Astrocyte (in vitro differentiated cells and primary cell): ENCODE measurements at regions not wholly inside any gene's neighbourhood (a gene's known extent, or its start where the extent isn't known, plus 50 kb on each side); places are given as distances from the start of the nearest gene placed in this dataset.
"Not testable (repeated sequence)": the region's sequence is repeated elsewhere in the genome, so short reads cannot be mapped to it uniquely, and the experiment has no call there.

Source experiments
- DNase-seq: peaks from one replicate; pipeline ENCODE4 v3.0.0-alpha.2; 2010; ENCODE audit warnings: low read depth
- FAIRE-seq: peaks from 2 replicates; lab custom pipeline; 2011; peaks lifted over from hg19 to GRCh38; lab: Jason Lieb, UNC
- H2AFZ ChIP-seq: 2 replicates; pipeline ENCODE4 v1.6.0; 2012; ENCODE audit warnings: low read depth, low read length, inconsistent platforms
- H3K27ac ChIP-seq: 2 replicates; pipeline ENCODE4 v1.5.1; 2011; ENCODE audit warnings: low read depth, low read length, inconsistent platforms
- H3K27me3 ChIP-seq: 2 replicates; pipeline ENCODE4 v1.6.0; 2011; ENCODE audit warnings: low read length, inconsistent platforms; ENCODE audit not compliant: insufficient read depth
- H3K36me3 ChIP-seq: 2 replicates; pipeline ENCODE4 v1.5.1; 2011; ENCODE audit warnings: low read length, inconsistent platforms; ENCODE audit not compliant: insufficient read depth
- H3K4me1 ChIP-seq: 2 replicates; pipeline ENCODE4 v1.5.1; 2011; ENCODE audit warnings: low read length, inconsistent platforms; ENCODE audit not compliant: insufficient read depth
- H3K4me2 ChIP-seq: 2 replicates; pipeline ENCODE4 v1.6.0; 2012; ENCODE audit warnings: low read length, inconsistent platforms
- H3K4me3 ChIP-seq: 2 replicates; pipeline ENCODE4 v1.5.1; 2011; ENCODE audit warnings: low read depth, mild to moderate bottlenecking, low read length, inconsistent platforms; ENCODE audit not compliant: insufficient read depth
- H3K79me2 ChIP-seq: 2 replicates; pipeline ENCODE4 v1.6.0; 2012; ENCODE audit warnings: mild to moderate bottlenecking, low read length, inconsistent platforms; ENCODE audit not compliant: insufficient read depth
- H3K9ac ChIP-seq: 2 replicates; pipeline ENCODE4 v1.6.0; 2012; ENCODE audit warnings: mild to moderate bottlenecking, low read length, inconsistent platforms
- H3K9me3 ChIP-seq: 2 replicates; pipeline ENCODE4 v1.5.1; 2012; ENCODE audit warnings: low read depth, mild to moderate bottlenecking, low read length, inconsistent platforms; ENCODE audit not compliant: insufficient read depth
- H4K20me1 ChIP-seq: 2 replicates; pipeline ENCODE4 v1.6.0; 2012; ENCODE audit warnings: low read length, inconsistent platforms; ENCODE audit not compliant: insufficient read depth
- H3K27ac Mint-ChIP-seq: one replicate; pipeline ENCODE4 v1.8.0; 2021; ENCODE audit warnings: mild to moderate bottlenecking, mixed read lengths; ENCODE audit not compliant: unreplicated experiment
- H3K27me3 Mint-ChIP-seq: one replicate; pipeline ENCODE4 v1.8.0; 2021; ENCODE audit warnings: low read depth, mixed read lengths; ENCODE audit not compliant: unreplicated experiment
- H3K36me3 Mint-ChIP-seq: one replicate; pipeline ENCODE4 v1.8.0; 2021; ENCODE audit warnings: low read depth, mixed read lengths; ENCODE audit not compliant: unreplicated experiment
- H3K4me1 Mint-ChIP-seq: one replicate; pipeline ENCODE4 v1.8.0; 2021; ENCODE audit warnings: low read depth, mixed read lengths; ENCODE audit not compliant: unreplicated experiment
- H3K4me3 Mint-ChIP-seq: one replicate; pipeline ENCODE4 v1.8.0; 2021; ENCODE audit warnings: mild to moderate bottlenecking, moderate library complexity, mixed read lengths; ENCODE audit not compliant: unreplicated experiment
- H3K9me3 Mint-ChIP-seq: one replicate; pipeline ENCODE4 v1.8.0; 2021; ENCODE audit warnings: mild to moderate bottlenecking, mixed read lengths; ENCODE audit not compliant: unreplicated experiment
- CTCF ChIP-seq: IDR thresholded peaks from 2 replicates; pipeline ENCODE4 v1.5.1; 2011; ENCODE audit warnings: low read depth, mild to moderate bottlenecking, inconsistent platforms, low read length, moderate library complexity; ENCODE audit not compliant: insufficient read depth
- EZH2 ChIP-seq: IDR thresholded peaks from 2 replicates; pipeline ENCODE4 v1.6.1; 2012; ENCODE audit warnings: mild to moderate bottlenecking, low read length, inconsistent platforms; ENCODE audit not compliant: insufficient read depth

GRCh38 chr7:14978687-14979086 is 76.1 kb upstream of the DGKB start:
- FAIRE-seq = no peak

DNA sequence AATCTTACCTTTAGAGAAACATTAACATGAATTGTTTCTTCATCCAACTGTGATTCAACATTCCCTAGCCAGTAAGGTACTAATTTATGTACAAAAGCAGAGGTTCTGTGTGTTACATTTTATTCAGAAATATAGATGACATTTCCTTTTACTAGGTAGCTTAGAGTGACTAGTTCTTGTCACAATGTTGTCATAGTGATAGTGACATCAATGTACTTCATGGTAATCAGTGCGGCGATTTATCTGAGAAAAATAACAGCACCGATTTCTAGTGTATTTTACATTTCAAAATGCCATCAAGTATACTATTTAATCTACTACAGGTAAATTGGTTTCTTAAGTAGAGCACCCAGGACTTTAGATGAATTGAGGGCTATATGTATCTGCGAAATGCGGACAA is 72.1 kb upstream of the DGKB start:
- H3K9ac ChIP-seq = no peak overlapping the region
- H3K9me3 ChIP-seq = no peaks in the 10 kb centered on the region
- H3K4me1 ChIP-seq = no peaks in the 10 kb centered on the region
- Mint-ChIP-seq H3K27ac (no peak overlapping the region), H3K4me3 (no peak overlapping the region), H3K36me3 (no peaks in the 10 kb centered on the region), H3K27me3 (no peaks in the 10 kb centered on the region), H3K9me3 (no peaks in the 10 kb centered on the region), H3K4me1 (no peaks in the 10 kb centered on the region)
- H3K79me2 ChIP-seq = no peaks in the 10 kb centered on the region
- no peak overlapping the region for H2AFZ ChIP-seq
- TF ChIP-seq CTCF (no peak), EZH2 (no peak)
- H3K36me3 ChIP-seq = no peaks in the 10 kb centered on the region
- no peak for DNase-seq
- no peaks in the 10 kb centered on the region for H3K27me3 ChIP-seq
- no peak overlapping the region for H3K27ac ChIP-seq
- FAIRE-seq = no peak
- H3K4me3 ChIP-seq = no peak overlapping the region
- H4K20me1 ChIP-seq = no peaks in the 10 kb centered on the region
- no peak overlapping the region for H3K4me2 ChIP-seq

More at GRCh38 chr7:14978687-14979086, 76.1 kb upstream of the DGKB start:
- Histone ChIP-seq H3K9ac (no peak overlapping the region), H3K4me3 (no peak overlapping the region), H3K27ac (no peak overlapping the region), H2AFZ (no peak overlapping the region), H3K4me2 (no peak overlapping the region), H3K79me2 (no peaks in the 10 kb centered on the region), H3K9me3 (no peaks in the 10 kb centered on the region), H3K27me3 (no peaks in the 10 kb centered on the region), H4K20me1 (no peaks in the 10 kb centered on the region), H3K36me3 (no peaks in the 10 kb centered on the region), H3K4me1 (no peaks in the 10 kb centered on the region)
- Mint-ChIP-seq H3K4me1 (no peaks in the 10 kb centered on the region), H3K36me3 (no peaks in the 10 kb centered on the region), H3K9me3 (no peaks in the 10 kb centered on the region), H3K27ac (no peak overlapping the region), H3K4me3 (no peak overlapping the region), H3K27me3 (no peaks in the 10 kb centered on the region)
- DNase-seq = no peak
- TF ChIP-seq CTCF (no peak), EZH2 (no peak)

DNA sequence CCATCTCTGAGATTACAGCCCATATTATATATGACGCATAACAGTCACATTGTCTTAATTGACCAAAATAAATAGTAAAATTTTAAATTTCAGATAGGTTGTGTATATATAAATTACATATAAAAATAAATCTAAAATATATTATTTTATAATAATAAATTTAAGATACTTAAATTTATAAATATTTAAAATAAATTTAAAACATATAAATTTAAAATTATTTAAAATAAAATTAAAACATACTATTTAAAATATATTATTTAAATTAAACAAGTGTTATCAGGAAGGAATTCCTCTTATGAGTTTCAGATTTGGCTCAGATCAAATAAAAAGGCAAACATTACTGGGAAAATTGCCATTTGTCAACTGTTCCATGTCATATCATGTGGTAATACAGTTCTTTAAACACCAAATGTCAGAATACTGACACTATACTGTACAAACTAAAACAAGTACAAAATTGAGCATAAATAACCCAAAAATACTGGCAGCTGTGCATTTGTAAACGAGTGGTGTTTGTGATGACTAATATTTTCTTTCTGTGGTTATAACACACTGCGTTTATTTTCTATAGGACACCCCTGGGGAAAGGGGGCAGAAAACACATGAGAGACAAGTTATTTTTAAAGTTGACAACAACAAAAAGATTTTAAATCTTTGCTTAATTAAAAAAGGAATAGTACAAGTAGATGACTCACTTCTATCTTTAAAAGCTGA is 71.3 kb upstream of the DGKB start:
- Mint-ChIP-seq H3K4me1 (no peaks in the 10 kb centered on the region), H3K27ac (no peak overlapping the region), H3K9me3 (no peaks in the 10 kb centered on the region), H3K36me3 (no peaks in the 10 kb centered on the region), H3K27me3 (no peaks in the 10 kb centered on the region), H3K4me3 (no peak overlapping the region)
- Histone ChIP-seq H3K4me2 (no peak overlapping the region), H3K79me2 (no peaks in the 10 kb centered on the region), H3K27ac (no peak overlapping the region), H3K27me3 (no peaks in the 10 kb centered on the region), H2AFZ (no peak overlapping the region), H3K9ac (no peak overlapping the region), H4K20me1 (no peaks in the 10 kb centered on the region), H3K4me1 (no peaks in the 10 kb centered on the region), H3K9me3 (no peaks in the 10 kb centered on the region), H3K4me3 (no peak overlapping the region), H3K36me3 (no peaks in the 10 kb centered on the region)
- DNase-seq = no peak
- no peak for FAIRE-seq
- TF ChIP-seq EZH2 (no peak), CTCF (no peak)

- not testable (repeated sequence) for H3K9ac ChIP-seq, H3K4me3 Mint-ChIP-seq, H3K27ac ChIP-seq, H3K79me2 ChIP-seq, H3K36me3 ChIP-seq, H3K4me1 ChIP-seq, H4K20me1 ChIP-seq, DNase-seq, H3K4me1 Mint-ChIP-seq, H3K27me3 ChIP-seq, H3K36me3 Mint-ChIP-seq, H3K4me2 ChIP-seq, H3K4me3 ChIP-seq, H3K27ac Mint-ChIP-seq, H3K9me3 Mint-ChIP-seq, H3K9me3 ChIP-seq, FAIRE-seq, H3K27me3 Mint-ChIP-seq, H2AFZ ChIP-seq
Measured at GRCh38 chr7:14971678-14972077, 69.1 kb upstream of the DGKB start.
